H1 (cell line): ENCODE measurements at regions not wholly inside any gene's neighbourhood (a gene's known extent, or its start where the extent isn't known, plus 50 kb on each side); places are given as distances from the start of the nearest gene placed in this dataset.

Experiments used
- ASH2L ChIP-seq: fragments of 200-600, 300-600 bp; sonication (generic); IDR thresholded peaks from one replicate; pipeline ENCODE4 v1.7.1; 2017; ENCODE audit warnings: low read length
- BCL11A ChIP-seq, 2 experiments: IDR thresholded peaks; one replicate each; pipeline ENCODE4 v1.6.1; 2011; ENCODE audit warnings: low read depth in 2 of 2, low read length in 2 of 2, mild to moderate bottlenecking in 2 of 2
- CHD1 ChIP-seq: IDR thresholded peaks from 2 replicates; pipeline ENCODE4 v1.6.1; 2012; ENCODE audit warnings: low read depth, low read length, improper control_type of control experiment
- CREB1 ChIP-seq: IDR thresholded peaks from 2 replicates; pipeline ENCODE4 v1.6.1; 2012; ENCODE audit warnings: inconsistent platforms
- EP300 ChIP-seq, 2 experiments: IDR thresholded peaks; 1 replicate in 1 of 2; 2 replicates in 1 of 2; pipeline ENCODE4 v1.6.1; 2011 to 2012; ENCODE audit warnings: low read depth in 2 of 2, low read length in 2 of 2, mild to moderate bottlenecking in 2 of 2, borderline replicate concordance in 1 of 2, inconsistent platforms in 1 of 2, moderate library complexity in 1 of 2
- HDAC2 ChIP-seq, 2 experiments: fragments of 300-600 bp in 1 of 2; sonication (generic) in 1 of 2; IDR thresholded peaks; 2 replicates each; pipeline ENCODE4 v1.6.1; 2011 to 2012; ENCODE audit warnings: low read depth in 2 of 2, low read length in 2 of 2, mild to moderate bottlenecking in 2 of 2, moderate library complexity in 2 of 2, borderline replicate concordance in 1 of 2, inconsistent platforms in 1 of 2
- MAFK ChIP-seq: IDR thresholded peaks from 2 replicates; pipeline ENCODE4 v1.6.1; 2012; ENCODE audit warnings: low read depth, mild to moderate bottlenecking, improper control_type of control experiment, low read length
- PHF8 ChIP-seq: fragments of 200-600 bp; sonication (generic); conservative IDR thresholded peaks from 2 replicates; pipeline ENCODE4 v1.7.1; 2012; ENCODE audit warnings: low read depth, mild to moderate bottlenecking, inconsistent platforms, low read length, moderate library complexity
- POLR2A ChIP-seq, 2 experiments: IDR thresholded peaks; 1 replicate in 1 of 2; 2 replicates in 1 of 2; pipeline ENCODE4 v1.6.1; 2011; ENCODE audit warnings: low read depth in 2 of 2, low read length in 2 of 2, mild to moderate bottlenecking in 2 of 2; ENCODE audit errors: control extremely low read depth in 1 of 2
- POLR2AphosphoS5 ChIP-seq: IDR thresholded peaks from 2 replicates; pipeline ENCODE4 v1.6.1; 2011; ENCODE audit warnings: low read depth, low read length
- RBBP5 ChIP-seq: IDR thresholded peaks from 2 replicates; pipeline ENCODE4 v1.7.1; 2012; ENCODE audit warnings: low read depth, mild to moderate bottlenecking, inconsistent platforms, low read length, moderate library complexity, borderline replicate concordance
- YY1 ChIP-seq: IDR thresholded peaks from 2 replicates; pipeline ENCODE4 v1.6.1; 2011; ENCODE audit warnings: low read depth, mild to moderate bottlenecking, low read length
- TF ChIP-seq, protein P1 (sequence below): IDR thresholded peaks from 2 replicates; pipeline ENCODE4 v1.6.1; 2011; ENCODE audit warnings: low read depth, mild to moderate bottlenecking, low read length; ENCODE audit not compliant: insufficient read depth
- TF ChIP-seq, protein P2 (sequence below), 3 experiments: IDR thresholded peaks; 1 replicate in 2 of 3; 2 replicates in 1 of 3; pipeline versions ENCODE4 v1.5.1 to v1.6.1; 2011; ENCODE audit warnings: low read length in 3 of 3, mild to moderate bottlenecking in 3 of 3, inconsistent platforms in 2 of 3, low read depth in 1 of 3, moderate library complexity in 1 of 3; ENCODE audit not compliant: insufficient read depth in 1 of 3; ENCODE audit errors: control extremely low read depth in 1 of 3

DNA sequence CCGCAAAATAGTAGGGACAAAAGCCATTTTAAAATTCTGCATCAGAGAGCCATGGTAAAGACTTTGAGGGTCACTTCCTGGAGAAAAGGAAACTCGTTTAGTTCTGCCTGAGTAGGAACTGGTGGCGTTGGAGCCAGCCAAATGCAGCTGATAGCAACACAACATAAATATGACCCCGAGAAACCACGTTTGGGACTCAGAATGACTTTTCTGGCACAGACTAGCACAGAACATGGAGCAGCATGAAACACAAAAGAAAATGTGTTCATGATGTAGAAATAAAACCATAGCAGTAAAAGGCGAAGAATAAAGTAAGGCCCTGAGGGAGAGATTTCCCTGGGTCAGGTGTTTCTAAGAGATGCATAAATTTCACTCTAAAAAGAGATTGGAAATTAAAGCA, 149.2 kb upstream of the KLHL29 start:
- TF ChIP-seq CHD1 (no peak), POLR2AphosphoS5 (no peak), PHF8 (no peak), RBBP5 (no peak), ASH2L (no peak), HDAC2 (IDR thresholded peaks at IDR 0.05; ENCODE audit: borderline replicate concordance in 1 of 2, low read depth in 2 of 2, low read length in 2 of 2) (no peak), MAFK (no peak), BCL11A (IDR thresholded peaks at IDR 0.05; ENCODE audit: low read depth in 2 of 2, low read length in 2 of 2) (no peak), YY1 (no peak), EP300 (IDR thresholded peaks at IDR 0.05; ENCODE audit: borderline replicate concordance in 1 of 2, low read depth in 2 of 2, low read length in 2 of 2) (no peak), POLR2A (IDR thresholded peaks at IDR 0.05; ENCODE audit: control extremely low read depth in 1 of 2, low read depth in 2 of 2, low read length in 2 of 2) (no peak), CREB1 (no peak)
- TF ChIP-seq, protein P1, sequence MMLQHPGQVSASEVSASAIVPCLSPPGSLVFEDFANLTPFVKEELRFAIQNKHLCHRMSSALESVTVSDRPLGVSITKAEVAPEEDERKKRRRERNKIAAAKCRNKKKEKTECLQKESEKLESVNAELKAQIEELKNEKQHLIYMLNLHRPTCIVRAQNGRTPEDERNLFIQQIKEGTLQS: no peak
- TF ChIP-seq, protein P2, sequence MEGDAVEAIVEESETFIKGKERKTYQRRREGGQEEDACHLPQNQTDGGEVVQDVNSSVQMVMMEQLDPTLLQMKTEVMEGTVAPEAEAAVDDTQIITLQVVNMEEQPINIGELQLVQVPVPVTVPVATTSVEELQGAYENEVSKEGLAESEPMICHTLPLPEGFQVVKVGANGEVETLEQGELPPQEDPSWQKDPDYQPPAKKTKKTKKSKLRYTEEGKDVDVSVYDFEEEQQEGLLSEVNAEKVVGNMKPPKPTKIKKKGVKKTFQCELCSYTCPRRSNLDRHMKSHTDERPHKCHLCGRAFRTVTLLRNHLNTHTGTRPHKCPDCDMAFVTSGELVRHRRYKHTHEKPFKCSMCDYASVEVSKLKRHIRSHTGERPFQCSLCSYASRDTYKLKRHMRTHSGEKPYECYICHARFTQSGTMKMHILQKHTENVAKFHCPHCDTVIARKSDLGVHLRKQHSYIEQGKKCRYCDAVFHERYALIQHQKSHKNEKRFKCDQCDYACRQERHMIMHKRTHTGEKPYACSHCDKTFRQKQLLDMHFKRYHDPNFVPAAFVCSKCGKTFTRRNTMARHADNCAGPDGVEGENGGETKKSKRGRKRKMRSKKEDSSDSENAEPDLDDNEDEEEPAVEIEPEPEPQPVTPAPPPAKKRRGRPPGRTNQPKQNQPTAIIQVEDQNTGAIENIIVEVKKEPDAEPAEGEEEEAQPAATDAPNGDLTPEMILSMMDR (IDR thresholded peaks at IDR 0.05; ENCODE audit: control extremely low read depth in 1 of 3, insufficient read depth in 1 of 3, low read depth in 1 of 3, low read length in 3 of 3): no peak
